ENCODE measurements at regions not wholly inside any gene's neighbourhood (a gene's known extent, or its start where the extent isn't known, plus 50 kb on each side); places are given as distances from the start of the nearest gene placed in this dataset.

- TF ChIP-seq CTCF (conservative IDR thresholded peaks at IDR 0.05; ENCODE audit: low read depth in 2 of 2) = no peak
- no peak for TF ChIP-seq CREB1 (CRISPR knock-in tag; IDR thresholded peaks at IDR 0.05; ENCODE audit: low read depth)
- no peak for TF ChIP-seq EZH2phosphoT487 (IDR thresholded peaks at IDR 0.05; ENCODE audit: unreplicated experiment)
- no peak for TF ChIP-seq POLR2AphosphoS5 (IDR thresholded peaks at IDR 0.05; ENCODE audit: low read depth)
- no peak for TF ChIP-seq REST (IDR thresholded peaks at IDR 0.05; ENCODE audit: unreplicated experiment)
- TF ChIP-seq JUNB (IDR thresholded peaks at IDR 0.05; ENCODE audit: unreplicated experiment) = no peak
- TF ChIP-seq EZH2 (IDR thresholded peaks at IDR 0.05; ENCODE audit: low read depth, unreplicated experiment) = no peak
- no peak for TF ChIP-seq NANOG (IDR thresholded peaks at IDR 0.05; ENCODE audit: borderline replicate concordance)
Observed at GRCh38 chr20:57934913-57935312, 225.1 kb upstream of the PMEPA1 start.
